ENCODE measurements at regions not wholly inside any gene's neighbourhood (a gene's known extent, or its start where the extent isn't known, plus 50 kb on each side); places are given as distances from the start of the nearest gene placed in this dataset.
"Not testable (repeated sequence)": the region's sequence is repeated elsewhere in the genome, so short reads cannot be mapped to it uniquely, and the experiment has no call there.

DNA sequence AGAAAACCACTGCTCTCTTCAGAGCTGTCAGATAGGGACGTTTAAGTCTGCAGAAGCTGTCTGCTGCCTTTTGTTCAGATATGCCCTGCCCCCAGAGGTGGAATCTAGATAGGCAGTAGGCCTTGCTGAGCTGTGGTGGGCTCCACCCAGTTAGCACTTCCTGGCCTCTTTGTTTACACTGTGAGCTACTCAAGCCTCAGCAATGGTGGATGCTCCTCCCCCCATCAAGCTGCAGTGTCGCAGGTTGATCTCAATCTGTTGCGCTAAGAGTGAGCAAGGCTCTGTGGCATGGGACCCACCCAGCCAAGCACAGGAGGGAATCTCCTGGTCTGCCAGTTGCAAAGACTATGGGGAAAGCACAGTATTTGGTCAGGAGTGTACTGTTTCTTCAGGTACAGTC, 59.2 kb upstream of the ZNF641 start:
- H3K4me3 Mint-ChIP-seq; H3K4me1 Mint-ChIP-seq; H3K27ac ChIP-seq (ENCODE audit: low read depth, low read length); H3K9ac ChIP-seq (ENCODE audit: extremely low read depth, low read length, poor library complexity, severe bottlenecking); H3K36me3 Mint-ChIP-seq (ENCODE audit: low read depth); H3K27ac Mint-ChIP-seq; H3K4me1 ChIP-seq (ENCODE audit: control insufficient read depth, insufficient read depth, low read length); H3K4me3 ChIP-seq (ENCODE audit: low read length); H3K36me3 ChIP-seq (ENCODE audit: control insufficient read depth, insufficient read depth, low read length): not testable (repeated sequence)
- WGBS, 2 experiments (ENCODE audit: insufficient coverage in 1 of 2, insufficient read length in 1 of 2) = 57 to 77% methylated on average over 1 to 3 of the region's 3 CpGs
- Mint-ChIP-seq H3K27me3 (ENCODE audit: insufficient read depth) (peaks cover 35% of the 10 kb centered on the region), H3K9me3 (peaks cover 31% of the 10 kb centered on the region)
- peak; percentile 77 for DNase-seq
- H3K27me3 ChIP-seq (ENCODE audit: control insufficient read depth, insufficient read depth, low read length, poor library complexity, severe bottlenecking) = peaks cover 19% of the 10 kb centered on the region
- H3K9me3 ChIP-seq (ENCODE audit: control insufficient read depth, low read length) = peaks cover 14% of the 10 kb centered on the region

DNA sequence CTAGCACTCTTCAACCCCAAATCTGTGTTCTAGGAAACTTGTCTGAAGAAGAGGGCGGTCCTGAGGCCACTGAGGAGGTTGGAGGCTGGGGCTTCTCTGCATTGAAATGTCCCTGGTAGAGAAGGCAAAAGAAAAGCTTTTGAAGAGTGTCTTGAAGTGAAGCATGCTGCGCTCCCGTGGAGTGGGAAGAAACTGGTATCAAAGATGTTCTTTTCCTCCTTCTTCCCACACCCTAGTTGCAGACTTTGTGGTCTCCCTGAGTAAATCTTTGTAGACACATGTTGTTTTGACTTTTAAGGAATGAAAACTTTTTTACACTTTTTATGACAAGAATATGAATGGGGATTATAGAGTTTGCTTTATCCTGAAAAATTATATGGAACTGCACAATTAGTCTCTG, 59.0 kb upstream of the ANP32D start:
- Mint-ChIP-seq H3K36me3 (ENCODE audit: low read depth) (no peaks in the 10 kb centered on the region), H3K4me3 (no peak overlapping the region), H3K27me3 (ENCODE audit: insufficient read depth) (peaks cover 58% of the 10 kb centered on the region), H3K27ac (no peak overlapping the region), H3K9me3 (peaks cover 19% of the 10 kb centered on the region), H3K4me1 (no peaks in the 10 kb centered on the region)
- Histone ChIP-seq H3K36me3 (ENCODE audit: control insufficient read depth, insufficient read depth, low read length) (no peaks in the 10 kb centered on the region), H3K4me3 (ENCODE audit: low read length) (no peak overlapping the region), H3K9me3 (ENCODE audit: control insufficient read depth, low read length) (peaks cover 22% of the 10 kb centered on the region), H3K4me1 (ENCODE audit: control insufficient read depth, insufficient read depth, low read length) (no peaks in the 10 kb centered on the region), H3K27ac (ENCODE audit: low read depth, low read length) (no peak overlapping the region), H3K27me3 (ENCODE audit: control insufficient read depth, insufficient read depth, low read length, poor library complexity, severe bottlenecking) (peaks cover 42% of the 10 kb centered on the region), H3K9ac (ENCODE audit: extremely low read depth, low read length, poor library complexity, severe bottlenecking) (no peak overlapping the region)
- no peak for DNase-seq
- 83 to 100% methylated on average over 2 to 3 of the region's 3 CpGs for WGBS, 2 experiments (ENCODE audit: insufficient coverage in 1 of 2, insufficient read length in 1 of 2)
- TF ChIP-seq, protein P1, sequence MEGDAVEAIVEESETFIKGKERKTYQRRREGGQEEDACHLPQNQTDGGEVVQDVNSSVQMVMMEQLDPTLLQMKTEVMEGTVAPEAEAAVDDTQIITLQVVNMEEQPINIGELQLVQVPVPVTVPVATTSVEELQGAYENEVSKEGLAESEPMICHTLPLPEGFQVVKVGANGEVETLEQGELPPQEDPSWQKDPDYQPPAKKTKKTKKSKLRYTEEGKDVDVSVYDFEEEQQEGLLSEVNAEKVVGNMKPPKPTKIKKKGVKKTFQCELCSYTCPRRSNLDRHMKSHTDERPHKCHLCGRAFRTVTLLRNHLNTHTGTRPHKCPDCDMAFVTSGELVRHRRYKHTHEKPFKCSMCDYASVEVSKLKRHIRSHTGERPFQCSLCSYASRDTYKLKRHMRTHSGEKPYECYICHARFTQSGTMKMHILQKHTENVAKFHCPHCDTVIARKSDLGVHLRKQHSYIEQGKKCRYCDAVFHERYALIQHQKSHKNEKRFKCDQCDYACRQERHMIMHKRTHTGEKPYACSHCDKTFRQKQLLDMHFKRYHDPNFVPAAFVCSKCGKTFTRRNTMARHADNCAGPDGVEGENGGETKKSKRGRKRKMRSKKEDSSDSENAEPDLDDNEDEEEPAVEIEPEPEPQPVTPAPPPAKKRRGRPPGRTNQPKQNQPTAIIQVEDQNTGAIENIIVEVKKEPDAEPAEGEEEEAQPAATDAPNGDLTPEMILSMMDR (conservative IDR thresholded peaks at IDR 0.05) = no peak

DNA sequence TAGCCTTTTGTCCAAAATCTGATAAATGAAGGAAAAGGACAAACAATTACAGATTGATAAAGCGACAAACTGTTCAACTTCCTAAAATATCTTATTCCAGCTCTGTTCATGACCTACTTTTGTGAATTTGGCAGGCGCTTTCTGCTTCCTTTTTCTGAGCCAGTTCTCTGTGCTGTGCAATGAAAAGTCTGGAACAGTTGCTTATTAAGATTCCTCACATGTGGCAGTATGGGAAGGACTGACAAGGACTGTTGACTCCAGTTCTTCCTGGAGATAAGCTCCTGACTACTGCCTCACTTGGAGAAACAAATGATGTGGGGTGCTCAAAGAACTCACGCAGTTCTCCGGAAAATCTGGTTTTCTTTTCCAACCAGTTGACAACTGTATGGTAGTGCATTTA, 58.3 kb upstream of the ANP32D start:
- peaks cover 64% of the 10 kb centered on the region for H3K27me3 Mint-ChIP-seq (ENCODE audit: insufficient read depth)
- Histone ChIP-seq H3K9me3 (ENCODE audit: control insufficient read depth, low read length) (peaks cover 20% of the 10 kb centered on the region), H3K4me3 (ENCODE audit: low read length) (no peak overlapping the region), H3K36me3 (ENCODE audit: control insufficient read depth, insufficient read depth, low read length) (no peaks in the 10 kb centered on the region), H3K4me1 (ENCODE audit: control insufficient read depth, insufficient read depth, low read length) (peaks cover 2% of the 10 kb centered on the region), H3K27ac (ENCODE audit: low read depth, low read length) (no peak overlapping the region), H3K9ac (ENCODE audit: extremely low read depth, low read length, poor library complexity, severe bottlenecking) (no peak overlapping the region), H3K27me3 (ENCODE audit: control insufficient read depth, insufficient read depth, low read length, poor library complexity, severe bottlenecking) (peaks cover 43% of the 10 kb centered on the region)
- 93 to 100% methylated on average over 4 of the region's 4 CpGs for WGBS, 2 experiments (ENCODE audit: insufficient coverage in 1 of 2, insufficient read length in 1 of 2)
- no peak for DNase-seq
- peaks cover 1% of the 10 kb centered on the region for H3K4me1 Mint-ChIP-seq
- no peak overlapping the region for H3K4me3 Mint-ChIP-seq
- H3K27ac Mint-ChIP-seq = no peak overlapping the region
- TF ChIP-seq, protein P1 (conservative IDR thresholded peaks at IDR 0.05) = no peak
- H3K36me3 Mint-ChIP-seq (ENCODE audit: low read depth) = no peaks in the 10 kb centered on the region
- H3K9me3 Mint-ChIP-seq = peaks cover 16% of the 10 kb centered on the region
